AG09319 (cell line): ENCODE measurements at regions not wholly inside any gene's neighbourhood (a gene's known extent, or its start where the extent isn't known, plus 50 kb on each side); places are given as distances from the start of the nearest gene placed in this dataset.

ENCODE experiments used
- DNase-seq: peaks from one replicate; pipeline ENCODE4 v3.0.0-alpha.2; 2010; ENCODE audit warnings: low read depth; ENCODE audit errors: extremely low read depth
- CTCF ChIP-seq: IDR thresholded peaks from 2 replicates; pipeline ENCODE4 v1.5.1; 2011; ENCODE audit warnings: low read depth, mild to moderate bottlenecking, inconsistent platforms, low read length, moderate library complexity

- no peak for TF ChIP-seq CTCF
- no peak for DNase-seq
Measured at GRCh38 chr9:1446671-1447070, 396.5 kb downstream of the DMRT2 start.

GRCh38 chr9:1453636-1454035, 403.5 kb downstream of the DMRT2 start:
- no peak for DNase-seq
- TF ChIP-seq CTCF = no peak

GRCh38 chr9:1454211-1454610, 404.1 kb downstream of the DMRT2 start:
- no peak for DNase-seq
- TF ChIP-seq CTCF = no peak

GRCh38 chr9:1454616-1455347, 404.6 kb downstream of the DMRT2 start:
- DNase-seq = no peak
- no peak for TF ChIP-seq CTCF

GRCh38 chr9:1455766-1456165, 405.6 kb downstream of the DMRT2 start:
- no peak for TF ChIP-seq CTCF
- DNase-seq = no peak

- no peak for TF ChIP-seq CTCF
- DNase-seq = no peak
Measured at GRCh38 chr9:1456301-1457024, 406.3 kb downstream of the DMRT2 start.

GRCh38 chr9:1457460-1457859, 407.3 kb downstream of the DMRT2 start:
- TF ChIP-seq CTCF = no peak
- DNase-seq = no peak
